Left lung (tissue), 4 donors: ENCODE measurements at regions not wholly inside any gene's neighbourhood (a gene's known extent, or its start where the extent isn't known, plus 50 kb on each side); places are given as distances from the start of the nearest gene placed in this dataset.
A peak's percentile ranks its signal among the peaks of the same experiment; 100 is the strongest.

ENCODE experiments used
- ATAC-seq: fragments of 200-7000 bp; cut with Tn5 transposase; one replicate; pipeline ENCODE4 v1.9.1; 2020; ENCODE audit warnings: moderate library complexity
- DNase-seq, 4 donors: peaks; one replicate each; pipeline ENCODE4 v3.0.0-alpha.2; 2013 to 2020
- H3K27ac ChIP-seq, 2 donors: fragments of 200-600 bp; sonication (generic) in 1 of 2; one replicate each; pipeline versions ENCODE4 v1.5.0 to v1.8.0; 2020 to 2021
- H3K27me3 ChIP-seq, 2 donors: fragments of 200-600 bp; sonication (generic) in 1 of 2; one replicate each; pipeline versions ENCODE4 v1.5.0 to v1.8.0; 2020 to 2021
- H3K36me3 ChIP-seq, 2 donors: fragments of 200-600 bp; sonication (generic) in 1 of 2; one replicate each; pipeline versions ENCODE4 v1.5.0 to v1.8.0; 2020 to 2021
- H3K4me1 ChIP-seq, 2 donors: fragments of 200-600 bp; one replicate each; pipeline ENCODE4 v1.8.0; 2021
- H3K4me3 ChIP-seq, 2 donors: fragments of 200-600 bp; sonication (generic) in 1 of 2; one replicate each; pipeline versions ENCODE4 v1.5.0 to v1.8.0; 2020 to 2021; ENCODE audit warnings: mild to moderate bottlenecking in 1 of 2
- H3K9me3 ChIP-seq, 2 donors: fragments of 200-600 bp; sonication (generic) in 1 of 2; one replicate each; pipeline versions ENCODE4 v1.5.0 to v1.8.0; 2020 to 2021
- CTCF ChIP-seq, 2 donors: fragments of 200-600 bp; sonication (generic) in 1 of 2; IDR thresholded peaks; one replicate each; pipeline versions ENCODE4 v1.5.0 to v1.8.0; 2021; ENCODE audit warnings: antibody characterized with exemption in 2 of 2
- intact Hi-C, 2 donors: fragments of 100-400 bp; cut with DNase I; formaldehyde crosslinking; loops; one replicate each; pipeline versions ENCODE4 v1.11.2 to v1.14.2; 2022
- donor health status: DM: no; HTN: yes; CAD: no.
- donor health status: DM: no; HTN: no; CAD: no.

DNA sequence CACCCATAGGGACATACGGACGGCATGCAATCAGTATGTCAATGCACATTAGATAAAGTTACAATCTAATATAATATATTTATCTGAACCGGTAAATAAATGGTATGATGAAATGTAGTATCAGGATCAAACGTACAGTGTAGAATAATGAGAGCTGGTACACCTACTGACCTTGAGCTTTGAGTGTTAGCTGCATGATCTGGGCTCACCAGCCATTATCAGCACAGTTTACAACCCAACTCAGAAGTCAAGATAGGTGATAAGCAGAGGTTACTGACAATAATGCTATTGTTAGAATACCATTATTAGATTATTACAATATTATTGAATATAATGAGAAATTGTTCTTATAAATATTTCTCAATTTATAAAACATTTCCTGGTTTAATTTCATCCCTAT, 103.0 kb upstream of the ESRRG start:
- Histone ChIP-seq H3K4me1 (no peaks in the 10 kb centered on the region), H3K27ac (no peak overlapping the region), H3K27me3 (no peaks in the 10 kb centered on the region), H3K4me3 (no peak overlapping the region), H3K9me3 (no peaks in the 10 kb centered on the region), H3K36me3 (no peaks in the 10 kb centered on the region)
- intact Hi-C loops = no loop called here
- DNase-seq = no peak
- ATAC-seq = no peak
- no peak for TF ChIP-seq CTCF (IDR thresholded peaks at IDR 0.05)

DNA sequence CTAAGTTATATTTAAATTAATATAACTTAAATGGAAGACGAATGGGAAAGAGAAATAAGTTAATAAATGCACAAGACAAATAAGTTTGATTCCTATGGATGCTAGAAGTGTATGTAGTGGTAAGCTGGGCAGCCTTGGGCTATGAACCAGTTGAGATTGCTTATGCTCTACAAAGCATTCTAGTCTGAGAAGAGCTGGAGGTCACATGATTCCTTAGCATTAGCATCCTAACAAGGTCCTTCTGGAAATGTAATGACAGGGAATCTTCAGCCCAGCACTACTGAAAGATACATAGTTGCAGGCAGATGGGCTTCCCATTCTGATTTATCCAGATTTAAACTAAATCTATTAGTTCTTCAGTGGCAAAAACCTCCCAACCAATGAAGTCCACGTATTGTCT, 102.3 kb upstream of the ESRRG start:
- no peak for ATAC-seq

GRCh38 chr1:216824511-216824910, 101.3 kb upstream of the ESRRG start:
- no peak for ATAC-seq
- DNase-seq = no peak
- Histone ChIP-seq H3K27ac (no peak overlapping the region), H3K4me3 (no peak overlapping the region), H3K36me3 (no peaks in the 10 kb centered on the region), H3K27me3 (no peaks in the 10 kb centered on the region), H3K9me3 (no peaks in the 10 kb centered on the region), H3K4me1 (no peaks in the 10 kb centered on the region)
- intact Hi-C loops = no loop called here
- no peak for TF ChIP-seq CTCF (IDR thresholded peaks at IDR 0.05)

More for the DNA sequence above, 102.3 kb upstream of the ESRRG start:
- Histone ChIP-seq H3K4me1 (no peaks in the 10 kb centered on the region), H3K9me3 (no peaks in the 10 kb centered on the region), H3K36me3 (no peaks in the 10 kb centered on the region), H3K27me3 (no peaks in the 10 kb centered on the region), H3K27ac (no peak overlapping the region), H3K4me3 (no peak overlapping the region)
- intact Hi-C loops = no loop called here
- no peak for TF ChIP-seq CTCF (IDR thresholded peaks at IDR 0.05)
- DNase-seq = no peak

- no peaks in the 10 kb centered on the region for H3K9me3 ChIP-seq
- H3K4me3 ChIP-seq = no peak overlapping the region
- no peak for DNase-seq
- H3K4me1 ChIP-seq = no peaks in the 10 kb centered on the region
- H3K36me3 ChIP-seq = no peaks in the 10 kb centered on the region
- no peaks in the 10 kb centered on the region for H3K27me3 ChIP-seq
- H3K27ac ChIP-seq = no peak overlapping the region
- intact Hi-C loops = no loop called here
- no peak for ATAC-seq
- TF ChIP-seq CTCF (IDR thresholded peaks at IDR 0.05) = no peak
Observed at GRCh38 chr1:216823731-216824130, 100.5 kb upstream of the ESRRG start.

DNA sequence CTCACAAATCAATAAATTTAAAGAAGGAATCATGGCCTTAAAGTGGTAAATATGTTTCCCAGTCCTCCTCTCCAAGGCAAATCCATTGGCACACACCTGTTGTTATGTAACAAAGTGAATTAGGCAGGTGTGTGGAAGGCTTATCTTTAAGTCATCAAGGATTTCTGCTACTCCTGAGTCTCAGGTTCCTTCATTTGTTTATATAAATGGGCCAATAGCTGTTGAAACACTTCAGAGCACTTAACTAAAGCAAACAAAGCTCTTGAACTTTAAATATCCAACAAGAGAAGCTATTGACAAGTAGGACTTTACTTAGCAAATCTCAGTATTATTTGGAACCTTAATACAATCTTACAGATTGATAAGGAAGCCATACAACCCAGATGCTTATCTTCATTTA, 99.3 kb upstream of the ESRRG start:
- ATAC-seq = peak; percentile 93

More for the DNA sequence above, 99.3 kb upstream of the ESRRG start:
- DNase-seq = peak in 1 of 4 donors; percentile 56
- no peak overlapping the region for H3K27ac ChIP-seq
- intact Hi-C loops = no loop called here
- TF ChIP-seq CTCF (IDR thresholded peaks at IDR 0.05) = no peak
- H3K4me1 ChIP-seq = no peaks in the 10 kb centered on the region
- H3K4me3 ChIP-seq = no peak overlapping the region
- H3K9me3 ChIP-seq = no peaks in the 10 kb centered on the region
- no peaks in the 10 kb centered on the region for H3K36me3 ChIP-seq
- no peaks in the 10 kb centered on the region for H3K27me3 ChIP-seq
